Gastroesophageal sphincter (tissue), 4 donors: ENCODE measurements at regions not wholly inside any gene's neighbourhood (a gene's known extent, or its start where the extent isn't known, plus 50 kb on each side); places are given as distances from the start of the nearest gene placed in this dataset.

Experiments
- ATAC-seq: fragments of 150-250 bp; one replicate; pipeline ENCODE4 v1.9.1; 2016; ENCODE audit warnings: mild to moderate bottlenecking, moderate library complexity
- H3K27ac ChIP-seq, 4 donors: fragments of 200-600 bp; sonication (generic) in 3 of 4; 1 replicate in 3 of 4; 2 replicates in 1 of 4; pipeline ENCODE4 v1.5.1; 2016 to 2019
- H3K27me3 ChIP-seq: fragments of 200-600 bp; sonication (generic); one replicate; pipeline ENCODE4 v1.5.1; 2019
- H3K36me3 ChIP-seq, 2 donors: fragments of 200-600 bp; sonication (generic); one replicate each; pipeline ENCODE4 v1.5.1; 2019; ENCODE audit warnings: control low read depth in 1 of 2
- H3K4me1 ChIP-seq, 3 donors: fragments of 200-600 bp; sonication (generic); 1 replicate in 2 of 3; 2 replicates in 1 of 3; pipeline ENCODE4 v1.5.1; 2016 to 2019; ENCODE audit warnings: control low read depth in 2 of 3
- H3K4me3 ChIP-seq, 2 donors: fragments of 200-600 bp; sonication (generic); one replicate each; pipeline ENCODE4 v1.5.1; 2019; ENCODE audit warnings: mild to moderate bottlenecking in 1 of 2, moderate library complexity in 1 of 2
- H3K9me3 ChIP-seq, 3 donors: fragments of 200-600 bp; sonication (generic); one replicate each; pipeline ENCODE4 v1.5.1; 2017 to 2019; ENCODE audit warnings: control low read depth in 2 of 3
- EP300 ChIP-seq: sonication (generic); formaldehyde crosslinking; IDR thresholded peaks from one replicate; pipeline ENCODE4 v1.6.1; 2017; ENCODE audit warnings: antibody characterized with exemption, mild to moderate bottlenecking
- POLR2A ChIP-seq, 2 donors: fragments of 450-650 bp; IDR thresholded peaks; one replicate each; pipeline ENCODE4 v1.6.1; 2017; ENCODE audit warnings: antibody characterized with exemption in 2 of 2, mild to moderate bottlenecking in 2 of 2, moderate library complexity in 1 of 2
- POLR2AphosphoS5 ChIP-seq: sonication (generic); formaldehyde crosslinking; IDR thresholded peaks from one replicate; pipeline ENCODE4 v1.6.1; 2017; ENCODE audit warnings: antibody characterized with exemption
- WGBS, 2 donors: methylation state at CpG; one replicate each; pipeline ENCODE4 v1.1.5; 2018; ENCODE audit warnings: low coverage in 1 of 2; 5-methylcytosine and 5-hydroxymethylcytosine counted together
- TF ChIP-seq, protein P1 (sequence below), 4 experiments: fragments of 200-600 bp in 2 of 4; fragments of 450-650 bp in 2 of 4; sonication (generic) in 1 of 4; IDR thresholded peaks; one replicate each; pipeline ENCODE4 v1.5.1; 2017 to 2019; ENCODE audit warnings: antibody characterized with exemption in 4 of 4, mild to moderate bottlenecking in 2 of 4, moderate library complexity in 2 of 4

DNA sequence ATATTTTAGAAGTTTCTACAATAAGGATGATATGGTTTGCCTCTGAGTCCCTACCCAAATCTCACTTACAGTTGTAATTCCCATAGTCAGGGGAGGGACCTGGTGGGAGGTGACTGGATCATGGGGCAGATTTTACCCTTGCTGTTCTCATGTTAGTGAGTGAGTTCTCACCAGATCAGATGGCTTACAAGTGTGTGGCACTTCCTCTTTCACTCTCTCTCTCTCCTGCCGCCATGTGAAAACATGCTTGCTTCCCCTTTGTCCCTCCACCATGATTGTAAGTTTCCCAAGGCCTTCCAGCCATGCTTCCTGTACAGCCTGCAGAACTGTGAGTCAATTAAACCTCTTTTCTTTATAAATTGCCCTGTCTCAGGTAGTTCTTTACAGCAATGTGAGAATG, 527.5 kb upstream of the ID4 start:
- no peak overlapping the region for H3K27ac ChIP-seq
- H3K36me3 ChIP-seq = no peaks in the 10 kb centered on the region
- 91% methylated on average over 1 of the region's 1 CpG; no CpG with 5 or more reads in 1 of the 2 donors for WGBS, 2 donors
- ATAC-seq = no peak
- no peaks in the 10 kb centered on the region for H3K4me1 ChIP-seq
- TF ChIP-seq POLR2A (IDR thresholded peaks at IDR 0.05) (no peak), EP300 (no peak), POLR2AphosphoS5 (no peak)
- TF ChIP-seq, protein P1, sequence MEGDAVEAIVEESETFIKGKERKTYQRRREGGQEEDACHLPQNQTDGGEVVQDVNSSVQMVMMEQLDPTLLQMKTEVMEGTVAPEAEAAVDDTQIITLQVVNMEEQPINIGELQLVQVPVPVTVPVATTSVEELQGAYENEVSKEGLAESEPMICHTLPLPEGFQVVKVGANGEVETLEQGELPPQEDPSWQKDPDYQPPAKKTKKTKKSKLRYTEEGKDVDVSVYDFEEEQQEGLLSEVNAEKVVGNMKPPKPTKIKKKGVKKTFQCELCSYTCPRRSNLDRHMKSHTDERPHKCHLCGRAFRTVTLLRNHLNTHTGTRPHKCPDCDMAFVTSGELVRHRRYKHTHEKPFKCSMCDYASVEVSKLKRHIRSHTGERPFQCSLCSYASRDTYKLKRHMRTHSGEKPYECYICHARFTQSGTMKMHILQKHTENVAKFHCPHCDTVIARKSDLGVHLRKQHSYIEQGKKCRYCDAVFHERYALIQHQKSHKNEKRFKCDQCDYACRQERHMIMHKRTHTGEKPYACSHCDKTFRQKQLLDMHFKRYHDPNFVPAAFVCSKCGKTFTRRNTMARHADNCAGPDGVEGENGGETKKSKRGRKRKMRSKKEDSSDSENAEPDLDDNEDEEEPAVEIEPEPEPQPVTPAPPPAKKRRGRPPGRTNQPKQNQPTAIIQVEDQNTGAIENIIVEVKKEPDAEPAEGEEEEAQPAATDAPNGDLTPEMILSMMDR (IDR thresholded peaks at IDR 0.05) = no peak
- H3K9me3 ChIP-seq = no peaks in the 10 kb centered on the region
- H3K4me3 ChIP-seq = no peak overlapping the region
- H3K27me3 ChIP-seq = no peaks in the 10 kb centered on the region

- H3K36me3 ChIP-seq = no peaks in the 10 kb centered on the region
- 53 to 60% methylated on average over 3 of the region's 3 CpGs for WGBS, 2 donors
- TF ChIP-seq POLR2AphosphoS5 (no peak), POLR2A (IDR thresholded peaks at IDR 0.05) (no peak), EP300 (no peak)
- TF ChIP-seq, protein P1 (IDR thresholded peaks at IDR 0.05) = no peak
- H3K27ac ChIP-seq = no peak overlapping the region
- no peak overlapping the region for H3K4me3 ChIP-seq
- no peaks in the 10 kb centered on the region for H3K4me1 ChIP-seq
- H3K27me3 ChIP-seq = no peaks in the 10 kb centered on the region
- ATAC-seq = no peak
- H3K9me3 ChIP-seq = no peaks in the 10 kb centered on the region
These were observed 525.4 kb upstream of the ID4 start for GRCh38 chr6:19311786-19312185.

DNA sequence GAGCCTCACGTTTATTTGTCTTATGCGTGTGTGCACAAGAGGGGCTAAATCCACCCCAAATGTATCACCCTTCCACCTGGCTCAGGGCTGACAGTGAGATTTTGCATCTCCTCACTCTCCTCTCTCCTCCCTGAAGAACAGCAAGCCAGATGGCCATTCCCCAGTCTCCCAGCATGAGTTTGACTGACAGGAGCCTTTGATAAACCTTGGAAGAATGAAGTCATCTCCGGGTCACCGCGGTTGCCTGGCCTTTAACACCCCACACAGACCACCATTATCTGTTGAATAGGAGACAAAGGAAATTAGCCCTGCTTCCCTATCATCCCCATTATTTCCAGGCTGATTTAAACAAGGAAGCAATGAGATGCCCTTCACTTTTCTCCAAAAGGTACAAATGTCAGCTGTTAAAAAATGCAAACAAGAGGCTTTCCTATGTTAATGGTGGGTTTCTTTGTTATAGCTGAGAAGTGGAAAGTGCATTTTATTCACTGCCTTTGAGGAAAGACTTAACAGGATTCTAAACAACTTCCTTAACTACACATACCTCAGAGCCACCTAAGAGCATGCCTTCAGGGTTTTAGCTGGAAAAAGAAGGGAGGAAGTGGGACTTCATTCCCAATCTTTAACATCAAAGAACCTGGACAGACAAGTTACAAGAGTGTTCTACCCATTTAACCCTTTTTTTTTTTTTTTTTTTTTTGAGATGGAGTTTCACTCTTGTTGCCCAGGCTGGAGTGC, 524.8 kb upstream of the ID4 start:
- TF ChIP-seq POLR2A (IDR thresholded peaks at IDR 0.05) (no peak), POLR2AphosphoS5 (no peak), EP300 (no peak)
- TF ChIP-seq, protein P1 (IDR thresholded peaks at IDR 0.05) = no peak
- Histone ChIP-seq H3K27ac (no peak overlapping the region), H3K4me3 (no peak overlapping the region), H3K36me3 (no peaks in the 10 kb centered on the region), H3K4me1 (peaks cover 0 to 6% (median 0%) of the 10 kb centered on the region in 3 donors), H3K27me3 (no peaks in the 10 kb centered on the region), H3K9me3 (no peaks in the 10 kb centered on the region)
- no peak for ATAC-seq
- WGBS, 2 donors = 62 to 63% methylated on average over 2 to 4 of the region's 5 CpGs

- Histone ChIP-seq H3K36me3 (no peaks in the 10 kb centered on the region), H3K27me3 (no peaks in the 10 kb centered on the region), H3K4me1 (peaks cover 0 to 31% (median under 1%) of the 10 kb centered on the region in 3 donors), H3K27ac (no peak overlapping the region), H3K4me3 (no peak overlapping the region), H3K9me3 (no peaks in the 10 kb centered on the region)
- 32 to 54% methylated on average over 3 of the region's 3 CpGs for WGBS, 2 donors
- ATAC-seq = no peak
- TF ChIP-seq POLR2A (IDR thresholded peaks at IDR 0.05) (no peak), EP300 (no peak), POLR2AphosphoS5 (no peak)
- TF ChIP-seq, protein P1 (IDR thresholded peaks at IDR 0.05) = no peak
These were observed 519.7 kb upstream of the ID4 start for GRCh38 chr6:19317431-19317986.

GRCh38 chr6:19319005-19319404, 518.2 kb upstream of the ID4 start:
- H3K36me3 ChIP-seq = no peaks in the 10 kb centered on the region
- no peak for ATAC-seq
- 80 to 100% methylated on average over 1 of the region's 1 CpG for WGBS, 2 donors
- H3K4me1 ChIP-seq = peaks cover 0 to 38% (median 2%) of the 10 kb centered on the region in 3 donors
- H3K27me3 ChIP-seq = no peaks in the 10 kb centered on the region
- no peaks in the 10 kb centered on the region for H3K9me3 ChIP-seq
- TF ChIP-seq EP300 = no peak
- no peak for TF ChIP-seq POLR2AphosphoS5
- TF ChIP-seq, protein P1 (IDR thresholded peaks at IDR 0.05) = no peak
- H3K4me3 ChIP-seq = no peak overlapping the region
- peak overlapping the region in 1 of 4 donors; percentile 64 for H3K27ac ChIP-seq
